H9 (cell line): ENCODE measurements at regions not wholly inside any gene's neighbourhood (a gene's known extent, or its start where the extent isn't known, plus 50 kb on each side); places are given as distances from the start of the nearest gene placed in this dataset.

Source experiments
- DNase-seq: peaks from one replicate; pipeline ENCODE4 v3.0.0-alpha.2; 2017
- H2AFZ ChIP-seq: one replicate; pipeline ENCODE4 v1.6.1; 2013; ENCODE audit warnings: mild to moderate bottlenecking, low read length, control low read depth, moderate library complexity
- H2AK5ac ChIP-seq: 2 replicates; pipeline ENCODE4 v1.6.1; 2013; ENCODE audit warnings: low read length, control low read depth, mixed read lengths; ENCODE audit not compliant: insufficient read length
- H2BK120ac ChIP-seq: one replicate; pipeline ENCODE4 v1.6.1; 2013; ENCODE audit warnings: low read depth, mild to moderate bottlenecking, low read length, control low read depth, inconsistent platforms; ENCODE audit not compliant: poor library complexity, severe bottlenecking
- H2BK12ac ChIP-seq: 2 replicates; pipeline ENCODE4 v1.6.1; 2013; ENCODE audit warnings: low read length, control low read depth, mixed read lengths, low read depth; ENCODE audit not compliant: insufficient read length
- H2BK15ac ChIP-seq: 2 replicates; pipeline ENCODE4 v1.6.1; 2013; ENCODE audit warnings: low read depth, low read length, control low read depth
- H2BK20ac ChIP-seq: one replicate; pipeline ENCODE4 v1.6.1; 2013; ENCODE audit warnings: low read depth, mild to moderate bottlenecking, low read length, control low read depth, inconsistent platforms; ENCODE audit not compliant: poor library complexity, severe bottlenecking
- H2BK5ac ChIP-seq: 2 replicates; pipeline ENCODE4 v1.6.1; 2013; ENCODE audit warnings: low read length, control low read depth, mixed read lengths; ENCODE audit not compliant: insufficient read length
- H3K14ac ChIP-seq: 2 replicates; pipeline ENCODE4 v1.6.1; 2013; ENCODE audit warnings: low read length, control low read depth; ENCODE audit not compliant: insufficient read depth
- H3K18ac ChIP-seq: 2 replicates; pipeline ENCODE4 v1.6.1; 2013; ENCODE audit warnings: low read depth, mild to moderate bottlenecking, mixed read lengths, low read length, control low read depth; ENCODE audit not compliant: insufficient read length
- H3K23ac ChIP-seq: 2 replicates; pipeline ENCODE4 v1.6.1; 2013; ENCODE audit warnings: low read length, control low read depth, mixed read lengths, low read depth; ENCODE audit not compliant: insufficient read length
- H3K23me2 ChIP-seq: 2 replicates; pipeline ENCODE4 v1.6.1; 2013; ENCODE audit warnings: low read depth, mild to moderate bottlenecking, mixed read lengths, low read length, control low read depth; ENCODE audit not compliant: insufficient read length, poor library complexity, severe bottlenecking
- H3K27ac ChIP-seq: 2 replicates; pipeline ENCODE4 v1.5.1; 2013; ENCODE audit warnings: low read length, control low read depth, mixed read lengths, low read depth; ENCODE audit not compliant: insufficient read length
- H3K27me3 ChIP-seq: 2 replicates; pipeline ENCODE4 v1.6.1; 2013; ENCODE audit warnings: low read length, control low read depth, inconsistent platforms; ENCODE audit not compliant: insufficient read depth
- H3K4ac ChIP-seq: 2 replicates; pipeline ENCODE4 v1.6.1; 2013; ENCODE audit warnings: low read depth, mild to moderate bottlenecking, control low read depth, inconsistent platforms, low read length, moderate library complexity
- H3K4me1 ChIP-seq: 2 replicates; pipeline ENCODE4 v1.6.1; 2013; ENCODE audit warnings: low read length, control low read depth, inconsistent platforms; ENCODE audit not compliant: insufficient read depth
- H3K4me2 ChIP-seq: 2 replicates; pipeline ENCODE4 v1.6.1; 2013; ENCODE audit warnings: low read length, control low read depth, mixed read lengths; ENCODE audit not compliant: insufficient read length, insufficient read depth
- H3K56ac ChIP-seq: 2 replicates; pipeline ENCODE4 v1.6.1; 2013; ENCODE audit warnings: low read depth, mild to moderate bottlenecking, mixed read lengths, low read length, control low read depth; ENCODE audit not compliant: insufficient read length
- H3K79me1 ChIP-seq: 2 replicates; pipeline ENCODE4 v1.6.1; 2013; ENCODE audit warnings: low read depth, mild to moderate bottlenecking, moderate library complexity, low read length, control low read depth, inconsistent platforms; ENCODE audit not compliant: insufficient read depth, poor library complexity, severe bottlenecking
- H3K79me2 ChIP-seq: 2 replicates; pipeline ENCODE4 v1.6.1; 2013; ENCODE audit warnings: low read length, control low read depth, inconsistent platforms; ENCODE audit not compliant: insufficient read depth
- H3K9ac ChIP-seq: 2 replicates; pipeline ENCODE4 v1.6.1; 2013; ENCODE audit warnings: low read length, control low read depth, mixed read lengths; ENCODE audit not compliant: insufficient read length; ENCODE audit errors: extremely low read depth
- H3K9me3 ChIP-seq: one replicate; pipeline ENCODE4 v1.6.1; 2013; ENCODE audit warnings: low read depth, low read length, inconsistent platforms; ENCODE audit not compliant: control insufficient read depth
- H3T11ph ChIP-seq: one replicate; pipeline ENCODE4 v1.6.1; 2013; ENCODE audit warnings: mild to moderate bottlenecking, low read length, control low read depth, inconsistent platforms
- H4K20me1 ChIP-seq: one replicate; pipeline ENCODE4 v1.6.1; 2013; ENCODE audit not compliant: control insufficient read depth, insufficient read length, insufficient read depth
- H4K5ac ChIP-seq: 2 replicates; pipeline ENCODE4 v1.6.1; 2013; ENCODE audit warnings: low read depth, mild to moderate bottlenecking, mixed read lengths, low read length, control low read depth; ENCODE audit not compliant: insufficient read length
- H4K8ac ChIP-seq: replicated peaks from 2 replicates; pipeline ENCODE4 v1.6.1; 2013; ENCODE audit warnings: low read length, control low read depth, mixed read lengths, low read depth; ENCODE audit not compliant: insufficient read length
- H4K91ac ChIP-seq: 2 replicates; pipeline ENCODE4 v1.6.1; 2013; ENCODE audit warnings: low read depth, mild to moderate bottlenecking, moderate library complexity, mixed read lengths, low read length, control low read depth; ENCODE audit not compliant: insufficient read length
- H3K27ac Mint-ChIP-seq, 3 experiments: 2 replicates in 2 of 3; 3 replicates in 1 of 3; pipeline ENCODE4 v1.8.0; 2020 to 2021; ENCODE audit warnings: mixed read lengths in 3 of 3, mild to moderate bottlenecking in 1 of 3, moderate library complexity in 1 of 3
- H3K27me3 Mint-ChIP-seq: 2 replicates; pipeline ENCODE4 v1.8.0; 2021; ENCODE audit warnings: low read depth, mild to moderate bottlenecking, moderate library complexity, mixed read lengths
- H3K36me3 Mint-ChIP-seq, 3 experiments: 2 replicates in 2 of 3; 3 replicates in 1 of 3; pipeline ENCODE4 v1.8.0; 2020 to 2021; ENCODE audit warnings: low read depth in 3 of 3, mixed read lengths in 3 of 3; ENCODE audit not compliant: insufficient read depth in 1 of 3
- H3K4me1 Mint-ChIP-seq, 2 experiments: 2 replicates each; pipeline ENCODE4 v1.8.0; 2020; ENCODE audit warnings: mixed read lengths in 2 of 2
- H3K4me3 Mint-ChIP-seq, 2 experiments: 2 replicates in 1 of 2; 3 replicates in 1 of 2; pipeline ENCODE4 v1.8.0; 2020 to 2021; ENCODE audit warnings: mild to moderate bottlenecking in 2 of 2, mixed read lengths in 2 of 2, moderate library complexity in 1 of 2
- H3K9me3 Mint-ChIP-seq, 2 experiments: 2 replicates in 1 of 2; 3 replicates in 1 of 2; pipeline ENCODE4 v1.8.0; 2020; ENCODE audit warnings: mild to moderate bottlenecking in 2 of 2, mixed read lengths in 2 of 2, moderate library complexity in 1 of 2
- CTCF ChIP-seq: fragments of 200-600 bp; sonication (generic); conservative IDR thresholded peaks from 3 replicates; pipeline ENCODE4 v1.8.0; 2021; ENCODE audit warnings: antibody characterized with exemption, mild to moderate bottlenecking
- WGBS: extraction: QIAGEN DNeasy Blood & Tissue Kit; methylation state at CpG from one replicate; pipeline ENCODE4 v1.1.7; 2013; ENCODE audit warnings: missing lambda C conversion rate, low lambda C conversion rate, mixed read lengths; ENCODE audit not compliant: insufficient read length; ENCODE audit errors: extremely low coverage; 5-methylcytosine and 5-hydroxymethylcytosine counted together

DNA sequence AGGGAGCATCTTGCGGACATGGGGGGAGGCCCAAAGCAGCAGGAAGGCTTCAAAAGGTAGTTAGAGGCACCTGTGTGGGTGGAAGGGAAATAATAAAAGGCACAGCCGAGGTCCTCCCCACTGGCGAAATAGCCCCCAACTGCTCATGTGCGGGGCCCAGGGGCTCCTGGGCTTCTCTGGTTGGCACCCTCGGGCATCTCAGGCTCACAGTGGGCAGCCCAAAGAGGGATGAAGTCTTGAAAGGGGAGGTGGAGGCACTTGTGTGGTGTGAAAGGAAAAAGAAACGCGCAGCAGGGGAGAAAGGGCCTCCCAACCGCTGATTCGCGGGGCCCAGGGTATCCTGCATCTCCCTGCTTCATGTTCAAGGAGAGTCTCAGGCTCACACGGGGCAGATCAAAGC is 579.4 kb downstream of the ALG10 start:
- DNase-seq = no peak
- no CpG with 5 or more reads among the region's 11 CpGs for WGBS

More for the DNA sequence above, 579.4 kb downstream of the ALG10 start:
- Histone ChIP-seq H3K79me2 (no peaks in the 10 kb centered on the region), H2BK20ac (no peak overlapping the region), H2AFZ (no peak overlapping the region), H3T11ph (no peak overlapping the region), H2BK5ac (no peak overlapping the region), H3K9me3 (peaks cover 98% of the 10 kb centered on the region), H2BK120ac (no peak overlapping the region), H3K27ac (no peak overlapping the region), H3K23ac (no peak overlapping the region), H4K8ac (no peak overlapping the region), H2AK5ac (no peak overlapping the region), H3K56ac (no peak overlapping the region), H3K23me2 (no peaks in the 10 kb centered on the region), H2BK15ac (no peak overlapping the region), H3K4ac (no peak overlapping the region), H3K9ac (no peak overlapping the region), H4K91ac (no peak overlapping the region), H3K14ac (no peak overlapping the region), H4K20me1 (no peaks in the 10 kb centered on the region), H3K4me2 (no peak overlapping the region), H3K27me3 (no peaks in the 10 kb centered on the region), H4K5ac (no peak overlapping the region), H3K4me1 (no peaks in the 10 kb centered on the region), H3K18ac (no peak overlapping the region), H3K79me1 (no peaks in the 10 kb centered on the region), H2BK12ac (no peak overlapping the region)
- H3K4me3 Mint-ChIP-seq = no peak overlapping the region
- H3K27ac Mint-ChIP-seq = no peak overlapping the region
- H3K9me3 Mint-ChIP-seq = peaks cover 99 to 100% of the 10 kb centered on the region in 2 experiments
- TF ChIP-seq CTCF = no peak
- H3K36me3 Mint-ChIP-seq = peaks cover 8 to 34% (median 28%) of the 10 kb centered on the region in 3 experiments
- peaks cover 11% of the 10 kb centered on the region for H3K27me3 Mint-ChIP-seq
- H3K4me1 Mint-ChIP-seq = no peaks in the 10 kb centered on the region
